Nephron progenitor cell (in vitro differentiated cells): ENCODE measurements at regions not wholly inside any gene's neighbourhood (a gene's known extent, or its start where the extent isn't known, plus 50 kb on each side); places are given as distances from the start of the nearest gene placed in this dataset.

Experiments
- DNase-seq: peaks from one replicate; pipeline ENCODE4 v3.0.0; 2021
- H3K27ac Mint-ChIP-seq: 2 replicates; pipeline ENCODE4 v1.8.0; 2021; ENCODE audit warnings: mild to moderate bottlenecking, moderate library complexity, mixed read lengths
- H3K27me3 Mint-ChIP-seq: 2 replicates; pipeline ENCODE4 v1.8.0; 2021; ENCODE audit warnings: mild to moderate bottlenecking, low read depth, mixed read lengths; ENCODE audit not compliant: poor library complexity
- H3K36me3 Mint-ChIP-seq: 2 replicates; pipeline ENCODE4 v1.8.0; 2021; ENCODE audit warnings: low read depth, mixed read lengths
- H3K4me1 Mint-ChIP-seq: 2 replicates; pipeline ENCODE4 v1.8.0; 2021; ENCODE audit warnings: mixed read lengths
- H3K4me3 Mint-ChIP-seq: 2 replicates; pipeline ENCODE4 v1.8.0; 2021; ENCODE audit warnings: mild to moderate bottlenecking, moderate library complexity, mixed read lengths
- H3K9me3 Mint-ChIP-seq: 2 replicates; pipeline ENCODE4 v1.8.0; 2021; ENCODE audit warnings: mild to moderate bottlenecking, moderate library complexity, mixed read lengths
- TF ChIP-seq, protein P1 (sequence below): fragments of 200-600 bp; sonication (generic); IDR thresholded peaks from 2 replicates; pipeline ENCODE4 v1.5.0; 2021; ENCODE audit warnings: antibody characterized with exemption

GRCh38 chr4:12746221-12746620 lies 737.9 kb downstream of the RAB28 start:
- H3K4me1 Mint-ChIP-seq: peaks cover 29% of the 10 kb centered on the region
- TF ChIP-seq, protein P1, sequence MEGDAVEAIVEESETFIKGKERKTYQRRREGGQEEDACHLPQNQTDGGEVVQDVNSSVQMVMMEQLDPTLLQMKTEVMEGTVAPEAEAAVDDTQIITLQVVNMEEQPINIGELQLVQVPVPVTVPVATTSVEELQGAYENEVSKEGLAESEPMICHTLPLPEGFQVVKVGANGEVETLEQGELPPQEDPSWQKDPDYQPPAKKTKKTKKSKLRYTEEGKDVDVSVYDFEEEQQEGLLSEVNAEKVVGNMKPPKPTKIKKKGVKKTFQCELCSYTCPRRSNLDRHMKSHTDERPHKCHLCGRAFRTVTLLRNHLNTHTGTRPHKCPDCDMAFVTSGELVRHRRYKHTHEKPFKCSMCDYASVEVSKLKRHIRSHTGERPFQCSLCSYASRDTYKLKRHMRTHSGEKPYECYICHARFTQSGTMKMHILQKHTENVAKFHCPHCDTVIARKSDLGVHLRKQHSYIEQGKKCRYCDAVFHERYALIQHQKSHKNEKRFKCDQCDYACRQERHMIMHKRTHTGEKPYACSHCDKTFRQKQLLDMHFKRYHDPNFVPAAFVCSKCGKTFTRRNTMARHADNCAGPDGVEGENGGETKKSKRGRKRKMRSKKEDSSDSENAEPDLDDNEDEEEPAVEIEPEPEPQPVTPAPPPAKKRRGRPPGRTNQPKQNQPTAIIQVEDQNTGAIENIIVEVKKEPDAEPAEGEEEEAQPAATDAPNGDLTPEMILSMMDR: no peak
- H3K36me3 Mint-ChIP-seq: no peaks in the 10 kb centered on the region
- H3K27ac Mint-ChIP-seq: peak overlapping the region; percentile 20
- H3K27me3 Mint-ChIP-seq: no peaks in the 10 kb centered on the region
- no peak for DNase-seq
- H3K4me3 Mint-ChIP-seq: no peak overlapping the region
- peaks cover 18% of the 10 kb centered on the region for H3K9me3 Mint-ChIP-seq

DNA sequence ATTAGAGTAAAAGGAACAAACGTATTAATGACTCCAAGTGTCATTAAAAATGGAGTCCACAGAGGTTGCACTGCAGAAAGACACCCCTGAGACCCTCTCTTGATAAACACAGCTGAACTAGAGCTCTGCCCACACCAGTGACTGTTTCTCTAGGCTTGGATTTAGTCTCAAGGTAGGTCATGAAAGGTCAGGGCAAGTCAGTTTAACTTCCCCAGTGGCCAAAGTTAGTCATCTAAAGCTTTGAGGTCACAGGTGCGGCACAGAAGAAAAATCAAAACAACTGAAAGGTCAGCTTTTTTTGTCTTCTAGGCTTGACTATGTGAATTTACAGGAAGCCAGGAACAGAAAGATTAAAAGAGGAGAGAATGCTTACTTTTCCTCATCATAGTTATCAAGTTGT lies 749.6 kb downstream of the RAB28 start:
- peaks cover 10% of the 10 kb centered on the region for H3K9me3 Mint-ChIP-seq
- H3K36me3 Mint-ChIP-seq: no peaks in the 10 kb centered on the region
- no peaks in the 10 kb centered on the region for H3K27me3 Mint-ChIP-seq
- TF ChIP-seq, protein P1: no peak
- no peak overlapping the region for H3K27ac Mint-ChIP-seq
- peaks cover 22% of the 10 kb centered on the region for H3K4me1 Mint-ChIP-seq
- DNase-seq: no peak
- H3K4me3 Mint-ChIP-seq: no peak overlapping the region

DNA sequence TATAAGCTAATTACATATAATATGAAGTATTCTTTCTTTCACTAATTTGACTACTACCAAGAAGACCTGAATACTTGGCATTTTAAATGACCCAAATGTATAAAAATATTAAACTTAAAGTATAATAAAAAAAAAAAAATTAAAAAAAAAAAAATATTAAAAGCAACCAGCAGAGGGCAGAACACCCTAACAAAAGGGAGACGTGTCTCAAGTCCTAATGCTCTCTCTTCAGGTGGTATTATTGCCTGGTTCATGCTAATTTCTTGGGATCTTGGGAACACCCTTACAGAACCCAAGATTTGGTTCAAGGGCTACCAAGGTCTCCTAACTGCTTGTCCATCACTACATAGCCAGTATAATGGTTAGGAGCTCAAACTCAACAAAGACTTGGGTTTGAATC lies 754.8 kb downstream of the RAB28 start:
- Mint-ChIP-seq H3K4me3 (no peak overlapping the region), H3K27ac (no peak overlapping the region), H3K36me3 (no peaks in the 10 kb centered on the region), H3K9me3 (no peaks in the 10 kb centered on the region), H3K27me3 (no peaks in the 10 kb centered on the region), H3K4me1 (peaks cover 22% of the 10 kb centered on the region)
- no peak for DNase-seq
- TF ChIP-seq, protein P1: peak; percentile 65

GRCh38 chr4:12724510-12724909 lies 759.6 kb downstream of the RAB28 start:
- DNase-seq: no peak
- H3K27me3 Mint-ChIP-seq: no peaks in the 10 kb centered on the region
- TF ChIP-seq, protein P1: peak; percentile 44
- H3K4me1 Mint-ChIP-seq: peaks cover 16% of the 10 kb centered on the region
- no peaks in the 10 kb centered on the region for H3K36me3 Mint-ChIP-seq
- no peaks in the 10 kb centered on the region for H3K9me3 Mint-ChIP-seq
- no peak overlapping the region for H3K4me3 Mint-ChIP-seq
- H3K27ac Mint-ChIP-seq: no peak overlapping the region

DNA sequence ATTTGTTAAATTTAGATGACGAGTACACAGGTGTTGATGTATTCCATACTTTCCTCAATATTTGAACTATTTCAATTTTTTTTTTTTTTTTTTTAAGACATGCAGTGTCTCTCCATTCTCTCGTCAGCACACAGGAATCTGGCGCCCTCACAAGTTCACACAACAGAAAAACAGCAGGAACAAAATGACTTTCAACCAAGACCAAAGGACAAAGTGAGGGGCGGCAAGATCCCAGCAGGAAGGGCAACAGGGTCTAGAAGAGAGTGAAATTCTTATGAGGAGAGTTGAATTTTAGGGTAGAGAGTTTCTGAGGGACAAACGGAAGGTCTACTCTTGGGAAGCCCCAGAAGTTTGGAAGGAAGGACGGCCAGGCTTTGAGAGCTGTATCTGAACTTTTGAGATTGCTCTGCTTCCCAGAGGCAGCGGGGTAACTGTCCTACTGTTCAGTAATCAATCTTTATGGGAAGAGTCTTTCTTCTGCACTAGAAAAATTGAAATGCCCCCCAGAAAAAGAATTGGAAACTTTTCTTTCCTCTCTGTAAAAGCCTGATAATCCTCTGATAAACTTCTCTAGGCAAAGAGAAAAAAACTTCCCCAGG lies 760.2 kb downstream of the RAB28 start:
- Mint-ChIP-seq H3K4me3 (peak overlapping the region; percentile 19), H3K36me3 (no peaks in the 10 kb centered on the region), H3K27me3 (no peaks in the 10 kb centered on the region), H3K27ac (peak overlapping the region; percentile 29), H3K9me3 (no peaks in the 10 kb centered on the region), H3K4me1 (peaks cover 16% of the 10 kb centered on the region)
- DNase-seq: no peak
- TF ChIP-seq, protein P1: no peak

GRCh38 chr4:12716896-12717295 lies 767.2 kb downstream of the RAB28 start:
- Mint-ChIP-seq H3K27me3 (no peaks in the 10 kb centered on the region), H3K4me1 (no peaks in the 10 kb centered on the region), H3K27ac (no peak overlapping the region), H3K9me3 (no peaks in the 10 kb centered on the region), H3K4me3 (no peak overlapping the region), H3K36me3 (no peaks in the 10 kb centered on the region)
- TF ChIP-seq, protein P1: no peak
- no peak for DNase-seq
